ENCODE measurements at regions not wholly inside any gene's neighbourhood (a gene's known extent, or its start where the extent isn't known, plus 50 kb on each side); places are given as distances from the start of the nearest gene placed in this dataset.

- Histone ChIP-seq H3K4me3 (replicated peaks in 1 of 3; ENCODE audit: insufficient read depth in 1 of 3, low read depth in 2 of 3, low read length in 3 of 3) (no peak overlapping the region), H3K9me3 (ENCODE audit: low read length) (no peaks in the 10 kb centered on the region), H3K79me2 (ENCODE audit: insufficient read depth, low read length) (no peaks in the 10 kb centered on the region), H3K36me3 (replicated peaks in 1 of 2; ENCODE audit: control insufficient read depth in 1 of 2, insufficient read depth in 2 of 2, low read length in 2 of 2) (no peaks in the 10 kb centered on the region), H3K27ac (ENCODE audit: extremely low read length, insufficient read depth, low read length) (no peak overlapping the region), H3K4me2 (ENCODE audit: low read depth, low read length) (no peak overlapping the region), H2AFZ (ENCODE audit: low read length) (no peak overlapping the region), H3K27me3 (ENCODE audit: control insufficient read depth in 1 of 2, insufficient read depth in 2 of 2, low read length in 2 of 2) (no peaks in the 10 kb centered on the region), H3K4me1 (ENCODE audit: insufficient read depth, low read length) (no peaks in the 10 kb centered on the region), H4K20me1 (ENCODE audit: insufficient read depth, low read length) (no peaks in the 10 kb centered on the region), H3K9ac (ENCODE audit: insufficient read depth, low read depth, low read length) (no peak overlapping the region)
- ATAC-seq (no peak), DNase-seq (ENCODE audit: low spot score) (no peak), FAIRE-seq (no peak)
- TF ChIP-seq JARID2 (CRISPR knock-in tag; IDR thresholded peaks at IDR 0.05; ENCODE audit: insufficient replicate concordance) = no peak
- no peak for TF ChIP-seq MIER2 (CRISPR knock-in tag; IDR thresholded peaks at IDR 0.05)
- no peak for TF ChIP-seq ZNF737 (CRISPR knock-in tag; IDR thresholded peaks at IDR 0.05; ENCODE audit: borderline replicate concordance)
- TF ChIP-seq KLF6 (CRISPR knock-in tag; IDR thresholded peaks at IDR 0.05) = no peak
- no peak for TF ChIP-seq REXO4 (CRISPR knock-in tag; IDR thresholded peaks at IDR 0.05; ENCODE audit: borderline replicate concordance)
- TF ChIP-seq ZNF230 (CRISPR knock-in tag; IDR thresholded peaks at IDR 0.05) = no peak
- TF ChIP-seq MYNN (CRISPR knock-in tag; IDR thresholded peaks at IDR 0.05; ENCODE audit: low read depth) = no peak
- no peak for TF ChIP-seq TGIF2 (CRISPR knock-in tag; IDR thresholded peaks at IDR 0.05)
- TF ChIP-seq ARHGAP35 (CRISPR knock-in tag; IDR thresholded peaks at IDR 0.05; ENCODE audit: borderline replicate concordance) = no peak
- TF ChIP-seq MAFG (CRISPR knock-in tag; IDR thresholded peaks at IDR 0.05) = no peak
- no peak for TF ChIP-seq HNF4A (CRISPR knock-in tag; IDR thresholded peaks at IDR 0.05)
- TF ChIP-seq SALL1 (CRISPR knock-in tag; IDR thresholded peaks at IDR 0.05) = no peak
- no peak for TF ChIP-seq ZNF572 (CRISPR knock-in tag; IDR thresholded peaks at IDR 0.05)
- TF ChIP-seq GRHL1 (CRISPR knock-in tag; conservative IDR thresholded peaks at IDR 0.05) = no peak
- no peak for TF ChIP-seq SMAD1 (CRISPR knock-in tag; IDR thresholded peaks at IDR 0.05; ENCODE audit: borderline replicate concordance, low read depth)
- no peak for TF ChIP-seq ZNF768 (CRISPR knock-in tag; IDR thresholded peaks at IDR 0.05)
- no peak for TF ChIP-seq CCAR2 (optimal IDR thresholded peaks at IDR 0.05; ENCODE audit: low read depth, low read length)
- ChIA-PET POLR2A (no interaction called here), CTCF (ENCODE audit: low intra/inter-chr PET ratio, low total read pairs) (no interaction called here)
- intact Hi-C loops (cut with micrococcal nuclease; ENCODE audit: unreplicated experiment) = no loop called here
- no TSS peak for BruUV-seq (replicated peaks)
- in situ Hi-C loops (cut with HindIII; ENCODE audit: extremely low pct_ligation_motif_present, low pct_unique_long_range_greater_than_20kb) = no loop called here
- 24% methylated on average over 3 of the region's 3 CpGs for WGBS (ENCODE audit: low lambda C conversion rate)
These were observed 824.3 kb upstream of the KLHL1 start for GRCh38 chr13:70932511-70932910.
